NOMO-1 treated with DMSO at 0.1 percent for 48 hours (cell line): ENCODE measurements at regions not wholly inside any gene's neighbourhood (a gene's known extent, or its start where the extent isn't known, plus 50 kb on each side); places are given as distances from the start of the nearest gene placed in this dataset.
"Not testable (repeated sequence)": the region's sequence is repeated elsewhere in the genome, so short reads cannot be mapped to it uniquely, and the experiment has no call there.

ENCODE experiments used
- DNase-seq: peaks from one replicate; lab custom pipeline; 2025; ENCODE audit not compliant: unreplicated experiment; lab: John Stamatoyannopoulos, UW

DNA sequence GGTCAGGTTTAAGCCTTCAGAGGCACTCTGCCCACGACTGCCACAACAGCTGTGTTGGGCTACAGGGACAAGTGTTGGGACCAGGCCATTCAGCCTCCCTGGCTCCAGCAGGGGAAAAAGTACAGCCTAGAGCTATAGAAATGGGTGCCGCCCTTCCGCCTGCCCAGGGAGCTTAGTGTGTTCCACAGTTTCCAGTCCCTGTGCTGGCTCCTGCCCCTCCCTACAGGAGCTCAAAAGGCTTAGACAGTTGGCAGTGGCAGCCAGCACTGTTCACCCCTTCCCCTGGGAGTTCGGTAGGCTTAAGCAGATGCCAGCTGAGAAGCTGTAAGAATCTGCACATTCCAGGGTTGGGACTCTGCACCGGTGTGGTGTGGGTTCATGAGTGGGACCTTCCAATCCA is 408.2 kb upstream of the INTU start:
- DNase-seq, result no peak

DNA sequence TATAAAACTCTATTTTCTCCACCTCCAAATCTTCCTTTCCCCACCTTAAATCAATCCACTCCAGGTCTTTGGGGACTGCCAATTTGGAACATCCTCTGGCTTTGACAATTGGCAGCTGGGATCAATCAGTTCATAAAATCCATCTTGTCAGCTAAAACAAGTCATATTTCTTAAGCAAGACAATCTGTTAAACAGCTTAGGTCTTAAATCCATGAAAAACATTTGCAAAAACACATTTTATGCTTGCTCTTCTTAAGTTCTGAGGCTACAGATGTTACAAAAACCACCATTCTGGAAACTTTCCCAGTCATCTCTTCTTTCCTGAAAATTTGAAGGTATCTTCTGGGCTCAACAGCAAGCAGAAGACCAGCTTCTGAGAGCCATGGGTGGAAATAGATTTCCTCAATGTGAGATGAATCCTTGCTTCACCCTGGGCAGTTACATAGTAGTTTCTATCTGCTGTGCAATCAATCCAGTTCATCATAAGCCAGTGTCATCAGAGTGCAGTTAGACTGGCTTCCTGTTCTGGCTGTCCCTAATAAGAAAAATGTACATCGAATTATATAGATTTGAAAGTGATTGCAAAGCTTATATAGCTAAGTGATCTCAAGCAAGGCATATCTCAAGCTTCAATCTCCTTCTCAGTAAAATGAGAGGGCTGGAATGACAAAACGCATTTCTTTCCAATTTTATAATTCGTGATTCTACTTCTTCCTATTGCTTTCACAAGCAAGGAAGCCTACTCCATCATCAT is 402.7 kb upstream of the INTU start:
- DNase-seq, result no peak

DNA sequence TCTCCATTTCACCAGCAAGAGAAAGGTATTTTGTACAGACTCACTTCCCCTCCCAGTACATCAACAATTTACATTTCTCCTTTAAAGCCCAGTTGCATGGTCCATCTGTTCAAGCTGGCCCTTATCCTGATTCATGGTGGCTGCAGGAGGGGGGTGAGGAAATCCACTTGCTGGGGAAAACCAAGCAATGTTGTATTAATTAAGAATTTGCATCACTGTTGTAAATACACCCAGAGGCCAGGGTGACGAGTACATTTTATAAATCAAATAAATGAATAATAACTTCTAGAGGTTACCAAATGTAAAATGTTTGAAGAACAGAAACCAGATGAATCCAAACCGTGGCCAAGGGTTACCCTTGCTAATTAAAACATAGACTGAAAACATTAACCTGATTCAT is 395.9 kb upstream of the INTU start:
- DNase-seq, result no peak

DNA sequence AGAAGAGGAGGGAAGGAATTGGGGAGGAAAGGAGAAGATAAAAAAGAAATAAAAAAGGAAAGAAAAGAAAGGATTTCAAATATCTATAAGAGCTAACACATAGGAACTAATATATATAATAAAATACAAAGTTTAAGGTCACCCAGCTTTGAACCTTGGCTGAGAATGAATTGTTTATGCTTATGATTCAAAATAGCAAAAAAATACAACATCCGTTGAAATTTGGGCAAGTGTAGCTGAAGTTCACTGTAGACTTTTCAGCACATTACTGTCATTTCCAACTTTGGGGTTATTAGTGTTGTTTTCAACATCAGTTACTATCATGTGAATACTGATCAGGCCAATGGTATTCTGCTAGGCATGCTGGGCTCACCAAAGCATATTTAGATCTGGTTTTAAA is 395.2 kb upstream of the INTU start:
- no peak for DNase-seq

DNA sequence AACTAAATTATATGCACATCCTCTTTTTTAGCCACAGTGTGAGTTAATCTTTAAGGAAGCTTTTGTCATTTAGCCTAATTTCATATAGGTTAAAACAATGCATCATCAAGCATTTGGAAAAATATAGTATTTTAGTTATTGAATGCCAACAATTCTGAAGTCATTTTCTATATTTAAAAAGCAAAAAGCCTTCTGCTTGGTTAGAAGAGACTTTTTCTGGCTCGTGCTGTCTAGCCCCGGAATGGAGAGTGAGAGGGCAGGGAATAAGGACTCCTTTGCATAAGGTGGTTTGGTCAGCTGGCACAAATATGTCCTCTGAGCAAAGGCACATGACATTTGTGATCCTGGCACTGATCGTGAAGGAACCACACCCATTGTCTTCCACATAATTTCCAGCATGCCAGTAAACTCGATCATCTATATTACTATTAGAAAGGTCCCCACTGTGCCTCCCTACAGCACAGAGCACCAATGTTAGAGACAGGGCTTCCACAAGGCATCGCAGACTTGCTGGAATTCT is 393.7 kb upstream of the INTU start:
- DNase-seq, result no peak

- no peak for DNase-seq
These were observed 392.6 kb upstream of the INTU start for GRCh38 chr4:127239902-127240763.

- DNase-seq, result no peak
These were observed 392.0 kb upstream of the INTU start for GRCh38 chr4:127240764-127241105.

- no peak for DNase-seq
These were observed 388.2 kb upstream of the INTU start for GRCh38 chr4:127244515-127244914.

- DNase-seq, result no peak
These were observed 385.5 kb upstream of the INTU start for GRCh38 chr4:127246963-127247952.

DNA sequence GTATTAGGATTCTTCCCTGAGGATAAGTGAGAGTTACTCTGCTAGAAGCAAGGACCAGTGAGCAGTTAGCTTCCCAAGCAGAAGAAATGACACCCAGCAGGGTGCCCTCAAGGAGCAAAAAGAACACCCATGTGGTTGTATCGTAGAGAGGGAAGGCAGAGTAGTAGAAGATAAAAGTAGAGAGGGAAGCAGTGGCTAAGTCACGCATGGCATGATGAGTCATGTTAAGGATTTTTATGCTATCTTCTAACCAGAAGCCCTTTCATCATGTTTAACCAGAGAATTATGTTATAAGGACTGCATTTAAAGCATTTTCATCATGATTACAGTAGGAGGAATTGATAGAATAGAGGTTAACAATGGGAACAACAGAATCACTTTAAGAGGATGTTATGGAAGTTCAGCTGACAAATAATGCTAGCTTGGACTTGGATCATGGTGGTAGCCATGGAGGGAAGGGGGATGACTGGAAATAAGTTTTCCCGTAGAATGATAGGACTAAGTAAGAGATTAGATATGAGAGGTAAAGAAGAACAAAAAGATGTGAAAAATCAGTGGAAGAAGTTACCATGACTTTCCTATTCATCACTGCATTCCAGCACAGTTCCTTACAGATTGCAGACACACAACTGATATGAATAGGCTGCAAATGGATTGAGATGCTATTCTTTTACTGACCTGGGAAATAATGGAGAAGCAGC is 383.5 kb upstream of the INTU start:
- peak; percentile 79 for DNase-seq

DNA sequence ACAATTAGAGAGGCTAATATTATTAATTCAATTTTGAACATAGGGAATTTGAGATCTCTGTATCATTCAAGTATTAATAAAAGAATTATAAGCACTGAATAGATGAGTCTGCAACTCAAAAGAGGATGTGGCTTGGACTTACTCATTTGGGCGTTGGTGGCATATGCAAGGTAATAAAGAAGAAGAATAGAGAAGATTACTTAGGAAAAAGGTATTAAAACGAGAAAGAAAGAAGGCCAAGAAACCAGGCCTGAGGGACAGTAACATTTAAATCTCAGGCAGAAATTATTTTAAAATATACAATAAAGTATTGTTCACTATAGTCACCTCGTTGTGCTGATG is 383.0 kb upstream of the INTU start:
- DNase-seq, result peak; percentile 68

DNA sequence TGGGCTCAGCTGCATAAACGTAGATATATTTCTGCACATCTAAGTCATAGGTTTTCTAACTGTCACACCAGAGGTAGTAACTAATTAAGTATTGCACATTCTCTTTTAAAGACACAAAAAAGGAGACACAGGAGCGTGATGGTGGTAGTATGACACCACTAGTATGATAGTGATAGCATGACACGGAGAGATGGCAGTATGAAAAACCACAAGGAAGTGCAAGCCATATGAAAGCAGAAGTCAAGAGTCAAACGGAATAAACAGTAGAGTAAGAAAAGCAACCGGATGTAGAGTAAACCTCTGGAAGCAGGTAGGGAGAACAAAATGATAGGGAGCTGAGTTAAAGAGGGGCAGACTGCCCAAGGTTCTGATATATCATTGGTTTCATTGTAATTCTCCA is 382.2 kb upstream of the INTU start:
- DNase-seq, result peak; percentile 97

- DNase-seq, result peak; percentile 70
These were observed 381.3 kb upstream of the INTU start for GRCh38 chr4:127251423-127251822.

GRCh38 chr4:127256500-127256899 is 376.3 kb upstream of the INTU start:
- no peak for DNase-seq

DNA sequence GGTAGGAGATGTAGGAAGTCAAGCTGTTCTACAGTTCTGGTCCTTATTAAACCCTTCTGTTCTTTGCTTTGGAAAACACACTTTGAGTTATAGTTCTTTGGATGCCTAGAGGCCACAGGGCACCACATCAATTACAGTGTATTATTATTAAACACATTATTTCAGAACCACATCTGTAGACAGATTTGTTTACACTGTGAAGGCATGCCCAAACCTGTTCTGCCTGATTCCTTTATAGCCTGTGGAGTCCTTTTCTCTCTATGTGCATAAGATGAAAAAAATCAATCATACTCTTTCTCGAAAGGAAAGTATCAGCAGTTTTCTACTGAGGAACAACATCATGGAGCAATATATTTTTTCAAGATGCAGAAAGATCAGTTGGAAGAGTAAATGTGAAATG is 371.3 kb upstream of the INTU start:
- DNase-seq, result no peak

GRCh38 chr4:127268367-127268766 is 364.4 kb upstream of the INTU start:
- no peak for DNase-seq

GRCh38 chr4:127277023-127277422 is 355.7 kb upstream of the INTU start:
- not testable (repeated sequence) for DNase-seq

GRCh38 chr4:127284236-127284635 is 348.5 kb upstream of the INTU start:
- no peak for DNase-seq

GRCh38 chr4:127291316-127291715 is 341.4 kb upstream of the INTU start:
- DNase-seq, result no peak

- DNase-seq, result no peak
These were observed 339.3 kb upstream of the INTU start for GRCh38 chr4:127293496-127293895.

GRCh38 chr4:127304356-127304755 is 328.4 kb upstream of the INTU start:
- DNase-seq, result no peak
